GM12873 (cell line): ENCODE measurements at regions not wholly inside any gene's neighbourhood (a gene's known extent, or its start where the extent isn't known, plus 50 kb on each side); places are given as distances from the start of the nearest gene placed in this dataset.

Experiments used
- CTCF ChIP-seq: IDR thresholded peaks from 2 replicates; pipeline ENCODE4 v1.5.1; 2012; ENCODE audit warnings: low read depth, mild to moderate bottlenecking, moderate library complexity, low read length, control low read depth; ENCODE audit not compliant: insufficient read depth; ENCODE audit errors: missing control alignments

- no peak for TF ChIP-seq CTCF
Observed at GRCh38 chr2:150066490-150066889, 421.0 kb downstream of the RND3 start.

GRCh38 chr2:150063931-150064548, 423.4 kb downstream of the RND3 start:
- no peak for TF ChIP-seq CTCF

GRCh38 chr2:150063432-150063889, 424.0 kb downstream of the RND3 start:
- TF ChIP-seq CTCF, result no peak

- no peak for TF ChIP-seq CTCF
Observed at GRCh38 chr2:150062416-150062815, 425.1 kb downstream of the RND3 start.

GRCh38 chr2:150060341-150060740, 427.1 kb downstream of the RND3 start:
- no peak for TF ChIP-seq CTCF

- TF ChIP-seq CTCF, result no peak
Observed at GRCh38 chr2:150052457-150052856, 435.0 kb downstream of the RND3 start.

- TF ChIP-seq CTCF, result no peak
Observed at GRCh38 chr2:150051004-150051403, 436.5 kb downstream of the RND3 start.

- no peak for TF ChIP-seq CTCF
Observed at GRCh38 chr2:150050036-150050435, 437.4 kb downstream of the RND3 start.
